ENCODE measurements at regions not wholly inside any gene's neighbourhood (a gene's known extent, or its start where the extent isn't known, plus 50 kb on each side); places are given as distances from the start of the nearest gene placed in this dataset.

DNA sequence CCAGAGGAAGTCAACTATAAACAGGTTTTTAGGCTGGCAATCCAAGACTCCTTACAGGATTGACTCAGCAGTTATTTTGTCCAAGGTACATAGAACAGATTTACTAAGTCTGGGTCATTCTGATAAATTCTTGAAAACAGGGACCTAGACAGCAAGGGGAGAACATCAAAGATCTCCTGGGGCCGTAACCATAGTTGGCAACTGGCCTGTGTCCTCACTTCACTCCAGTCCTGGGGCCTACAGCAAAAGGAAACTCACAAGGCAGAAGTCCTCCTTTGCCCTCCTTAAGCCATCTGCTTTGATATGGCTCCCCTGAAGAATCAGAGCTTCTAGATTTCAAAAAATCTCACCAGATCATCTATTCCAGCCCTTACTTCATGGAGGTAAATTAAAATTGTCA is 207.2 kb upstream of the IGF1 start:
- no peaks in the 10 kb centered on the region for H3K36me3 Mint-ChIP-seq
- H3K4me3 Mint-ChIP-seq, result no peak overlapping the region
- no peak for DNase-seq (ENCODE audit: low spot score)
- H3K9me3 Mint-ChIP-seq, result no peaks in the 10 kb centered on the region
- H3K9ac ChIP-seq, result no peak overlapping the region
- no peak overlapping the region for H3K4me2 ChIP-seq
- no peak overlapping the region for H3K4me3 ChIP-seq
- no peaks in the 10 kb centered on the region for H3F3A ChIP-seq (ENCODE audit: low read depth)
- H3K79me2 ChIP-seq (ENCODE audit: low read depth), result no peaks in the 10 kb centered on the region
- no peaks in the 10 kb centered on the region for H3K36me3 ChIP-seq
- H4K20me1 ChIP-seq (ENCODE audit: low read depth), result no peaks in the 10 kb centered on the region
- H3K4me1 Mint-ChIP-seq, result peaks cover 26% of the 10 kb centered on the region
- H3K27me3 ChIP-seq, result no peaks in the 10 kb centered on the region
- no peak overlapping the region for H3K27ac Mint-ChIP-seq
- no peak overlapping the region for H2AFZ ChIP-seq (replicated peaks)
- H3K27ac ChIP-seq, result no peak overlapping the region
- TF ChIP-seq EZH2phosphoT487 (IDR thresholded peaks at IDR 0.05) (no peak), EZH2 (IDR thresholded peaks at IDR 0.05) (no peak)
- TF ChIP-seq, protein P1, sequence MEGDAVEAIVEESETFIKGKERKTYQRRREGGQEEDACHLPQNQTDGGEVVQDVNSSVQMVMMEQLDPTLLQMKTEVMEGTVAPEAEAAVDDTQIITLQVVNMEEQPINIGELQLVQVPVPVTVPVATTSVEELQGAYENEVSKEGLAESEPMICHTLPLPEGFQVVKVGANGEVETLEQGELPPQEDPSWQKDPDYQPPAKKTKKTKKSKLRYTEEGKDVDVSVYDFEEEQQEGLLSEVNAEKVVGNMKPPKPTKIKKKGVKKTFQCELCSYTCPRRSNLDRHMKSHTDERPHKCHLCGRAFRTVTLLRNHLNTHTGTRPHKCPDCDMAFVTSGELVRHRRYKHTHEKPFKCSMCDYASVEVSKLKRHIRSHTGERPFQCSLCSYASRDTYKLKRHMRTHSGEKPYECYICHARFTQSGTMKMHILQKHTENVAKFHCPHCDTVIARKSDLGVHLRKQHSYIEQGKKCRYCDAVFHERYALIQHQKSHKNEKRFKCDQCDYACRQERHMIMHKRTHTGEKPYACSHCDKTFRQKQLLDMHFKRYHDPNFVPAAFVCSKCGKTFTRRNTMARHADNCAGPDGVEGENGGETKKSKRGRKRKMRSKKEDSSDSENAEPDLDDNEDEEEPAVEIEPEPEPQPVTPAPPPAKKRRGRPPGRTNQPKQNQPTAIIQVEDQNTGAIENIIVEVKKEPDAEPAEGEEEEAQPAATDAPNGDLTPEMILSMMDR (IDR thresholded peaks at IDR 0.05), result no peak
- H3K27me3 Mint-ChIP-seq (ENCODE audit: insufficient read depth, low read depth), result no peaks in the 10 kb centered on the region
- peaks cover 12% of the 10 kb centered on the region for H3K4me1 ChIP-seq
- H3K9me3 ChIP-seq (ENCODE audit: low read depth), result no peaks in the 10 kb centered on the region

DNA sequence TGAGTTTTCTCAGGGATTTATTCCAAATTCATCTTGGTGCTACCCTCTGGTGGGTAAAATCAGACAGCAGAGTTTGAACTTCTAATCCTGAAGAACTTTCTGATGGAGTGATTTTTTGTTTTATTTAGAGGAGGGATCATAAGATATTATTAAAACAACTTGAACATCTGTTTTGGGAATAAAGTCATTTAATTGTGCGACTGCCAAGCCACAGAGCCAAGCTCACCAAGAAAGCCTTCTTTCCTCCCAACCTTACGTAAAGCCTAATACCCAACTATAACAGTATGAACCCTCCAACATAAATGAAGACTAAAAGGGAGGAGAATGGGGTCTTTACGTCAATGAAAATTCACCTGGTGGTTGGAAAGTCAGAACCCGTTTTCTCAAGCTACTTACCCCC is 205.5 kb upstream of the IGF1 start:
- no peaks in the 10 kb centered on the region for H3K36me3 ChIP-seq
- H3K9ac ChIP-seq, result no peak overlapping the region
- no peak overlapping the region for H3K4me2 ChIP-seq
- H3K27ac ChIP-seq, result no peak overlapping the region
- H3F3A ChIP-seq (ENCODE audit: low read depth), result no peaks in the 10 kb centered on the region
- H3K27ac Mint-ChIP-seq, result no peak overlapping the region
- no peak overlapping the region for H3K4me3 Mint-ChIP-seq
- no peaks in the 10 kb centered on the region for H3K27me3 Mint-ChIP-seq (ENCODE audit: insufficient read depth, low read depth)
- H3K27me3 ChIP-seq, result no peaks in the 10 kb centered on the region
- DNase-seq (ENCODE audit: low spot score), result no peak
- H3K36me3 Mint-ChIP-seq, result no peaks in the 10 kb centered on the region
- H4K20me1 ChIP-seq (ENCODE audit: low read depth), result no peaks in the 10 kb centered on the region
- no peaks in the 10 kb centered on the region for H3K9me3 Mint-ChIP-seq
- no peak overlapping the region for H2AFZ ChIP-seq (replicated peaks)
- H3K9me3 ChIP-seq (ENCODE audit: low read depth), result no peaks in the 10 kb centered on the region
- no peak for TF ChIP-seq EZH2phosphoT487 (IDR thresholded peaks at IDR 0.05)
- no peak for TF ChIP-seq EZH2 (IDR thresholded peaks at IDR 0.05)
- TF ChIP-seq, protein P1 (IDR thresholded peaks at IDR 0.05), result no peak
- H3K4me1 ChIP-seq, result peaks cover 7% of the 10 kb centered on the region
- H3K79me2 ChIP-seq (ENCODE audit: low read depth), result no peaks in the 10 kb centered on the region
- H3K4me3 ChIP-seq, result no peak overlapping the region
- peaks cover 12% of the 10 kb centered on the region for H3K4me1 Mint-ChIP-seq

DNA sequence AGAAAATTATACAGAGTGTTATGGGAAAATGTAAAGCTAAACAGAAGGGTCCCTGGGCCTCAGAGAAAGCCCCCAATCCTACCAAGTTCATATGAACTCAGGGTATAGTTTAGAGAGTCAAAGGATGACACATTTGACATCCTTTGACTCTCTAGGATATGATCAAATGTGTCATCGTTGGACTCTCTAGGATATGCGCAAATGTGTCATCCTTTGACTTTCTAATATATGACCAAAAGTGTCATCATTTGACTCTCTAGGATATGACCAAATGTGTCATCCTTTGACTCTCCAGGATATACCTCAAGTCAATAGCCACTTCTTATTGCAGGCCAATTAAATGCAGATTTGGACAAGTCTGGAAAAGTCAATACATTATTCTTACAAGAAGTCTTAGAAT is 204.8 kb upstream of the IGF1 start:
- Histone ChIP-seq H3K4me3 (no peak overlapping the region), H3F3A (ENCODE audit: low read depth) (no peaks in the 10 kb centered on the region), H3K36me3 (no peaks in the 10 kb centered on the region), H3K4me2 (no peak overlapping the region), H3K9me3 (ENCODE audit: low read depth) (no peaks in the 10 kb centered on the region), H3K27me3 (no peaks in the 10 kb centered on the region), H3K9ac (no peak overlapping the region), H3K79me2 (ENCODE audit: low read depth) (no peaks in the 10 kb centered on the region), H3K27ac (no peak overlapping the region), H2AFZ (replicated peaks) (no peak overlapping the region), H4K20me1 (ENCODE audit: low read depth) (no peaks in the 10 kb centered on the region), H3K4me1 (peaks cover under 1% of the 10 kb centered on the region)
- Mint-ChIP-seq H3K4me3 (no peak overlapping the region), H3K4me1 (peaks cover 7% of the 10 kb centered on the region), H3K27me3 (ENCODE audit: insufficient read depth, low read depth) (no peaks in the 10 kb centered on the region), H3K9me3 (no peaks in the 10 kb centered on the region), H3K27ac (no peak overlapping the region), H3K36me3 (no peaks in the 10 kb centered on the region)
- DNase-seq (ENCODE audit: low spot score), result no peak
- TF ChIP-seq EZH2phosphoT487 (IDR thresholded peaks at IDR 0.05), result no peak
- no peak for TF ChIP-seq EZH2 (IDR thresholded peaks at IDR 0.05)
- TF ChIP-seq, protein P1 (IDR thresholded peaks at IDR 0.05), result no peak

Measured in neural progenitor cell (in vitro differentiated cells).